HepG2 (cell line): ENCODE measurements at regions not wholly inside any gene's neighbourhood (a gene's known extent, or its start where the extent isn't known, plus 50 kb on each side); places are given as distances from the start of the nearest gene placed in this dataset.

Source experiments
- ARNT ChIP-seq: fragments of 450-650 bp; IDR thresholded peaks from 2 replicates; pipeline ENCODE4 v1.6.1; 2017
- BRF2 ChIP-seq: sonication (generic); formaldehyde crosslinking; IDR thresholded peaks from 2 replicates; pipeline ENCODE4 v1.8.1; 2022; ENCODE audit warnings: mild to moderate bottlenecking, missing genetic modification reagents
- CSRNP1 ChIP-seq: sonication (generic); formaldehyde crosslinking; IDR thresholded peaks from 2 replicates; pipeline ENCODE4 v1.8.1; 2023; ENCODE audit warnings: mild to moderate bottlenecking, missing genetic modification reagents
- FOXO4 ChIP-seq: sonication (generic); formaldehyde crosslinking; conservative IDR thresholded peaks from 2 replicates; pipeline ENCODE4 v1.8.1; 2023; ENCODE audit warnings: missing genetic modification reagents
- NFKBIZ ChIP-seq: IDR thresholded peaks from 2 replicates; pipeline ENCODE4 v1.6.1; 2018; ENCODE audit warnings: missing genetic modification reagents, missing compliant biosample characterization
- ZNF253 ChIP-seq: sonication (generic); formaldehyde crosslinking; IDR thresholded peaks from 2 replicates; pipeline ENCODE4 v1.8.0; 2022; ENCODE audit warnings: mild to moderate bottlenecking, missing genetic modification reagents, borderline replicate concordance
- ZNF407 ChIP-seq: sonication (generic); formaldehyde crosslinking; IDR thresholded peaks from one replicate; pipeline ENCODE4 v1.5.1; 2020; ENCODE audit warnings: mild to moderate bottlenecking, missing genetic modification reagents; ENCODE audit errors: not compliant biosample characterization
- ZNF557 ChIP-seq: sonication (generic); formaldehyde crosslinking; IDR thresholded peaks from 2 replicates; pipeline ENCODE4 v1.4.0; 2020; ENCODE audit warnings: missing genetic modification reagents
- ZNF598 ChIP-seq: sonication (generic); formaldehyde crosslinking; IDR thresholded peaks from 2 replicates; pipeline ENCODE4 v1.5.1; 2020; ENCODE audit warnings: mild to moderate bottlenecking, missing genetic modification reagents, borderline replicate concordance
- ZNF614 ChIP-seq: IDR thresholded peaks from 2 replicates; pipeline ENCODE4 v1.6.1; 2018; ENCODE audit warnings: missing biosample characterization, missing genetic modification reagents, inconsistent platforms, borderline replicate concordance
- ZNF672 ChIP-seq: sonication (generic); formaldehyde crosslinking; IDR thresholded peaks from 2 replicates; pipeline ENCODE4 v1.8.1; 2022; ENCODE audit warnings: missing genetic modification reagents

- TF ChIP-seq ZNF407 (no peak), BRF2 (CRISPR knock-in tag) (no peak), ZNF253 (CRISPR knock-in tag) (no peak), ARNT (no peak), ZNF557 (CRISPR knock-in tag) (no peak), ZNF614 (no peak), FOXO4 (CRISPR knock-in tag) (no peak), CSRNP1 (CRISPR knock-in tag) (no peak), ZNF672 (CRISPR knock-in tag) (no peak), ZNF598 (CRISPR knock-in tag) (no peak), NFKBIZ (no peak)
Observed at GRCh38 chr16:35186045-35186759, 1726.8 kb downstream of the TP53TG3F start (continued).
